Activated CD4-positive, alpha-beta memory T cell treated with anti-CD3 and anti-CD28 coated beads, Interleukin-2, amount 10 ng/mL, durations not matched to agents 7 days and 5 days (primary cell): ENCODE measurements at regions not wholly inside any gene's neighbourhood (a gene's known extent, or its start where the extent isn't known, plus 50 kb on each side); places are given as distances from the start of the nearest gene placed in this dataset.
"Not testable (repeated sequence)": the region's sequence is repeated elsewhere in the genome, so short reads cannot be mapped to it uniquely, and the experiment has no call there.

Experiments
- CTCF ChIA-PET: fragments of 350-600 bp; sonication (Branson Sonifier 250); formaldehyde crosslinking; loops from one replicate; lab custom pipeline; 2021; ENCODE audit warnings: antibody characterized with exemption, inconsistent platforms; lab: Charles Lee
- POLR2A ChIA-PET: fragments of 350-600 bp; sonication (Branson Sonifier 250); formaldehyde crosslinking; loops from one replicate; lab custom pipeline; 2021; ENCODE audit warnings: antibody characterized with exemption; lab: Charles Lee
- DNase-seq: peaks from one replicate; pipeline ENCODE4 v3.0.0-alpha.2; 2020
- H3K27ac Mint-ChIP-seq: one replicate; pipeline ENCODE4 v1.8.0; 2021; ENCODE audit warnings: mild to moderate bottlenecking, mixed read lengths
- H3K27me3 Mint-ChIP-seq: one replicate; pipeline ENCODE4 v1.8.0; 2021; ENCODE audit warnings: mixed read lengths
- H3K36me3 Mint-ChIP-seq: one replicate; pipeline ENCODE4 v1.8.0; 2021; ENCODE audit warnings: low read depth, mixed read lengths
- H3K4me1 Mint-ChIP-seq: one replicate; pipeline ENCODE4 v1.8.0; 2021; ENCODE audit warnings: mixed read lengths
- H3K4me3 Mint-ChIP-seq: one replicate; pipeline ENCODE4 v1.8.0; 2021; ENCODE audit warnings: mild to moderate bottlenecking, mixed read lengths
- H3K9me3 Mint-ChIP-seq: one replicate; pipeline ENCODE4 v1.8.0; 2021; ENCODE audit warnings: mixed read lengths

DNA sequence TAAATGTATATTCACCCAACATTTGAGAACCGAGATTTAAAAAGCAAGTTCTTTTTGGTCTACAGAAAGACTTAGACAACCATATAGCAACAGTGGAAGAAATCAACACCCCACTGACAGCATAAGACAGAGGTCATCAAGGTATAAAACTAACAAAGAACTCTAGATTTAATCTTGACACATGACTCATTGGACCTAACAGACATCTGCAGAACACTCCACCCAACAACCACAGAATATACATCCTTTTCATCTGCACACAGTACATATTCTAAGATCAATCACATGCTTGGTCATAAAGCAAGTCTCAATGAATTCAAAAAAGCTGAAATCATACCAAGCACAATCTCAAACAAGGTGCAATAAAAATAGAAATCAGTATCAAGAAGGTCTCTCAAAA is 65.8 kb downstream of the SPIN4 start:
- Mint-ChIP-seq H3K9me3 (no peaks in the 10 kb centered on the region), H3K27ac (no peak overlapping the region), H3K27me3 (no peaks in the 10 kb centered on the region), H3K4me3 (no peak overlapping the region), H3K36me3 (no peaks in the 10 kb centered on the region), H3K4me1 (no peaks in the 10 kb centered on the region)
- CTCF ChIA-PET, result no interaction called here
- POLR2A ChIA-PET, result no interaction called here
- DNase-seq, result no peak

DNA sequence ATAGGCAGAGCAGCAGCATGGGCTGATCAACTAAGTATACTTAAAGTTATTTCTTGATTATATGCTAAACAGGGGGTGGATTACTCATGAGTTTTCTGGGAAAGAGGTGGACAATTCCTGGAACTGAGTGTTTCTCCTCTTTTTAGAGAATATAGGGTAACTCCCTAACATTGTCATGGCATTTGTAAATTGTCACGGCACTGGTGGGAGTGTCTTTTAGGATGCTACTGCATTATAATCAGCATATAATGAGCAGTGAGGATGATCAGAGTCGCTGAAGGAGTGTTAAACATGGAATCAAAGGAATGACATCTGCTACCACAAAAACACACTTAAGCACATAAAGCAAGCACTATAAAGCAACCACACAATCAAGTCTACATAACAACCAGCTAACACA is 66.5 kb downstream of the SPIN4 start:
- H3K4me1 Mint-ChIP-seq, result no peaks in the 10 kb centered on the region
- ChIA-PET CTCF (no interaction called here), POLR2A (no interaction called here)
- no peak overlapping the region for H3K27ac Mint-ChIP-seq
- no peaks in the 10 kb centered on the region for H3K9me3 Mint-ChIP-seq
- no peak for DNase-seq
- no peaks in the 10 kb centered on the region for H3K36me3 Mint-ChIP-seq
- no peaks in the 10 kb centered on the region for H3K27me3 Mint-ChIP-seq
- no peak overlapping the region for H3K4me3 Mint-ChIP-seq

DNA sequence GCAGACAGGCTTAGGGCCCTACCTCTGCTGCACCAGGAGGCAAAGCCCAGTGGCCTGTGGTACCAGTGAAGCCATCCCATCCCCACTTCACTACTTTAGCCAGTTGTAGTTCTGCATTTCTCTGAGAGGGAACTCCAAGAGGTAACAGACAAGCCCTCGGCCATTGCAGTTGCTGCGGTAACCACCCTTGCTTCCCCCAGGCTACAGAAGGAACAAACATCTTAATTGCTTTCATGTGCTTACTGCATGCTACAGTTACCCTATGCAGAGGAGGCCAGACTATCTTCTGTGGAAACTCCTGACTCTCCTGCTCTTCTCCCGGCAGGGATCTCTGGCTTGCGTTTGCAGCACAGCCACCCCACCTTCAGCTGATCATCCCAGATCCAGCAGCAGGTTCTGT is 67.8 kb downstream of the SPIN4 start:
- DNase-seq, result no peak
- no peaks in the 10 kb centered on the region for H3K36me3 Mint-ChIP-seq
- no peak overlapping the region for H3K4me3 Mint-ChIP-seq
- ChIA-PET POLR2A (no interaction called here), CTCF (no interaction called here)
- H3K9me3 Mint-ChIP-seq, result no peaks in the 10 kb centered on the region
- H3K4me1 Mint-ChIP-seq, result no peaks in the 10 kb centered on the region
- H3K27me3 Mint-ChIP-seq, result no peaks in the 10 kb centered on the region
- no peak overlapping the region for H3K27ac Mint-ChIP-seq

DNA sequence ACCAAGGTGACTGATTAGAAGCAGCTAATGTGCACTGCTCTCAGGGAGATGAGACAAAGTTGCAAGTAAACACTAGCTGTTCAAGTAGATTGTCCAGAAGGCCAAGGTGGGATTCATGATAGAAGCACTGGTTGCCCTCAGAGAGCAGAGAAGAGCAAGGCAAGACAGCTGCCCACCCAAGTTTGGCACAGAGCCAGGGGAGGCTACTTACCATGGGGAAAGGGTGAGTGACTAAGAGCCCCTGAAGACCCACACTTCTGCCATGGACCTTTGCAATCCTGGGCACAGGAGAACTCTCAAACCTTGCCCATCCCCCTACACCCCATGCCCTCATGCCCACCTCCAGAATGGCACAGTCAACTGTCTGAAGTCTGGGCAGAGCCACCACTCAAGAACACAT is 68.3 kb downstream of the SPIN4 start:
- ChIA-PET CTCF (no interaction called here), POLR2A (no interaction called here)
- Mint-ChIP-seq H3K4me3 (no peak overlapping the region), H3K27ac (no peak overlapping the region), H3K9me3 (no peaks in the 10 kb centered on the region), H3K4me1 (no peaks in the 10 kb centered on the region), H3K36me3 (no peaks in the 10 kb centered on the region), H3K27me3 (no peaks in the 10 kb centered on the region)
- no peak for DNase-seq

DNA sequence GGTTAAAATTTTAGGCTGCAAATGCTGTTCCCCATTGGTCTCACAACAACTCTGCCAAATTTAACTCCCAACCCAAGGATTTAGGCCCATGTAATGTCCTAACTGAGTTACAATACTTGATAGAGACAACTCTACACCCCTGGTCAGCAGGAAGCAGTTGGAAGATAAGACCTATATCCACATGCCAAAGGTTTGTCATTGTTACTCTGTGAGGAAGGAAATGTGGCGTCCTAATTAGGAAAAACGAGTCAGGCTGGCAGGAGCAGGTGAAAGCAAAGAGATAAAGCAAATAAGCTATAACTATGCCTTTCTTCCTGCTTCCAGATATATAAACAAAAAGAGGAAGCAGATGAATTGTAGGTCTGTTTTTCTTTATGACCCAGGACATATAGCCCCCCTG is 69.1 kb downstream of the SPIN4 start:
- Mint-ChIP-seq H3K4me3 (no peak overlapping the region), H3K27ac (no peak overlapping the region), H3K4me1 (no peaks in the 10 kb centered on the region), H3K27me3 (no peaks in the 10 kb centered on the region), H3K36me3 (no peaks in the 10 kb centered on the region), H3K9me3 (no peaks in the 10 kb centered on the region)
- POLR2A ChIA-PET, result no interaction called here
- CTCF ChIA-PET, result no interaction called here
- no peak for DNase-seq

DNA sequence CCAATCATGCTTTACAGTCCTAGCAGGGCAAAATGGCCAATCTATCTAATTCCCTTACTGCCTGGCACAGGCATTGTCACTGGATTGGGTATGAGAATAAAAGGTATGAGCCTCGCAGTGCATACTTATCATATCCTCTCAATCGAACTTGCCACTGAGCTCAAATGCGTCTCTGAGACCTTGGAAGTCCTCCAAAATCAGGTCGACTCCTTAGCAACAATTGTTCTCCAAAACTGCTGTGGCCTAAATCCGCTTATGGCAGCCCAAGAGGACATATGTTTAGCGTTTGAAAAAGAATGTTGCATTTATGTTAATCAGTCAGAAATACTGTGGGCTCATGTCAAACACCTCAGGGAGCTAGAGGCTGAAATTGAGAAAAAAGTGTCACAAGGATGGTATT is 69.7 kb downstream of the SPIN4 start:
- POLR2A ChIA-PET, result no interaction called here
- Mint-ChIP-seq H3K4me3 (no peak overlapping the region), H3K27me3 (no peaks in the 10 kb centered on the region), H3K36me3 (no peaks in the 10 kb centered on the region), H3K4me1 (no peaks in the 10 kb centered on the region), H3K27ac (no peak overlapping the region), H3K9me3 (no peaks in the 10 kb centered on the region)
- CTCF ChIA-PET, result no interaction called here
- no peak for DNase-seq

DNA sequence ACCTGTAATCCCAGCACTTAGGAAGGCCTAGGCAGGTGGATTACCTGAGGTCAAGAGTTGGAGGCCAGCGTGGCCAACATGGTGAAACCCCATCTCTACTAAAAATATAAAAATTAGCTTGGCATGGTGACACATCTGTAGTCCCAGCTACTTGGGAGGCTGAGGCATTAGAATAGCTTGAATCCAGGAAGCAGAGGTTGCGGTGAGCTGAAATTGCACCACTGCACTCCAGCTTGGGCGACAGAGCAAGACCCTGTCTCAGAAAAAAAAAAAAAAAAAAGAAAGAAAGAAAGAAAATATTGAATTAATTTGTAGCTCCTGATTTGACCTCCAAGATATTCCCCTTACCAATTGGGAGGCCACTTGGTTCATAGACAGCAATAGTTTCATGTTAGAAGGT is 73.7 kb downstream of the SPIN4 start:
- H3K4me3 Mint-ChIP-seq, H3K36me3 Mint-ChIP-seq, POLR2A ChIA-PET, DNase-seq, H3K4me1 Mint-ChIP-seq, CTCF ChIA-PET, H3K27ac Mint-ChIP-seq, H3K27me3 Mint-ChIP-seq, H3K9me3 Mint-ChIP-seq: not testable (repeated sequence)

DNA sequence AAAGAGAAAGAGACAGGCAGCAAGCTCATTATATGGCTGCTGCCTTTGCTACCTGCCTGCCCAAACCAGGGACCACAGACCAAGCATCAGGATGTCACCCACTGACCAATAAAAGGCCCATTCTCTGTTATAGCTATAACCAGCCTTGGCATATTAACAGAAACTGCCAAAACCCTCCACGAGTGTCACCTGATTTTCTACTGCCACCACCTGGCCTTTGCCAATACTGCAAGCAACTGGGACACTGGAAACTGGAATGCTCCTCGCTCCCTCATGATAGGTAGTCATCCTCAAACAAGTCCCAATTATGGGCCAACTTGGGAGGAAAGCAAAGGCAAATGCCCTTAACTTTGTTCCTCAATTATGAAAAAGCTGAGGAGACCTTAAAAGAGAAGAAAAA is 76.0 kb downstream of the SPIN4 start:
- DNase-seq, result peak; percentile 19
- Mint-ChIP-seq H3K9me3 (no peaks in the 10 kb centered on the region), H3K27me3 (no peaks in the 10 kb centered on the region), H3K4me1 (no peaks in the 10 kb centered on the region), H3K27ac (no peak overlapping the region), H3K36me3 (no peaks in the 10 kb centered on the region), H3K4me3 (no peak overlapping the region)
- POLR2A ChIA-PET, result no interaction called here
- CTCF ChIA-PET, result interaction anchor here (1.2 to 1.6 kb wide), 3 partner anchors 25 to 481 kb away, joined by 3 read pairs; no protein-coding TSS in a partner anchor

DNA sequence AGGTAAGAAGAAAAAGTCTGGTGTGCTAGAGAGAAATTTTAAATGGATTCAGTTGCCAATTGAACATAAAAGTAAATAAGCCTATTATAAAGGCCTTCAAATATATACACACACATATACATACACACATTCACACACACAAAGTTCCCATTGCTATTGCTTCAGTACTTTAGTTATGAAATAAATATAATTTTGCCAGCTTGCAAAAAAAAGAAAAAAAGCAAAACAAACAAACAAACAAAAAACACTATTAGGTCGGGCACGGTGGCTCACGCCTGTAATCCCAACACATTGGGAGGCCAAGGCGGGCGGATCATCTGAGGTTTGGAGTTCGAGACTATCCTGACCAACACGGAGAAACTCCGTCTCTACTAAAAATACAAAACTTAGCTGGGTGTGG is 80.3 kb downstream of the SPIN4 start:
- Mint-ChIP-seq H3K27ac (no peak overlapping the region), H3K9me3 (no peaks in the 10 kb centered on the region)
- CTCF ChIA-PET, result interaction anchor here (0.7 kb wide), 1 partner anchor 584 kb away, joined by 3 read pairs; no protein-coding TSS in a partner anchor

DNA sequence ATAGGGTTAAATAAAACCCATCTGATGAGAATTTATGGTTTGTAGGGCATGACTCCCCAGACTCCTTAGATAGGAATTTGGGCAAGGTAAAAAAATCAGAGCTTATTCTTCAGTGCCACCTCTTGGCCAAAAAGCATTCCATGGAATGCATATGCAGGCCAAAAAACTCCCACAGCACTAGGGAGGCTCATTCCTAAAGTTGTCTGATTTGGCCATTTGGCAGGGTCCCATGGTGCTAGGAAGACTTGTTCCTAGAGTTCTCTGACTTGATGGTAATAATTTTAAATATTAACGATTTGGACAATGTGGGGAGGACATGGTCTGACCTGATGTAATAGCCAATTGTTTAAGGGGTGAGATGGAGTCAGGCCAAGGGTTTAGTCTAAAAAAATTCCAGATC is 93.0 kb downstream of the SPIN4 start:
- no peaks in the 10 kb centered on the region for H3K9me3 Mint-ChIP-seq
- H3K27me3 Mint-ChIP-seq, result no peaks in the 10 kb centered on the region
- no peak overlapping the region for H3K27ac Mint-ChIP-seq
- CTCF ChIA-PET, result no interaction called here
- no peak for DNase-seq
- H3K4me3 Mint-ChIP-seq, result no peak overlapping the region
- POLR2A ChIA-PET, result no interaction called here
- H3K36me3 Mint-ChIP-seq, result no peaks in the 10 kb centered on the region
- H3K4me1 Mint-ChIP-seq, result no peaks in the 10 kb centered on the region

More for the DNA sequence above, 80.3 kb downstream of the SPIN4 start:
- DNase-seq, result no peak
- POLR2A ChIA-PET, result no interaction called here
- Mint-ChIP-seq H3K36me3 (no peaks in the 10 kb centered on the region), H3K27me3 (no peaks in the 10 kb centered on the region), H3K4me1 (no peaks in the 10 kb centered on the region), H3K4me3 (no peak overlapping the region)

DNA sequence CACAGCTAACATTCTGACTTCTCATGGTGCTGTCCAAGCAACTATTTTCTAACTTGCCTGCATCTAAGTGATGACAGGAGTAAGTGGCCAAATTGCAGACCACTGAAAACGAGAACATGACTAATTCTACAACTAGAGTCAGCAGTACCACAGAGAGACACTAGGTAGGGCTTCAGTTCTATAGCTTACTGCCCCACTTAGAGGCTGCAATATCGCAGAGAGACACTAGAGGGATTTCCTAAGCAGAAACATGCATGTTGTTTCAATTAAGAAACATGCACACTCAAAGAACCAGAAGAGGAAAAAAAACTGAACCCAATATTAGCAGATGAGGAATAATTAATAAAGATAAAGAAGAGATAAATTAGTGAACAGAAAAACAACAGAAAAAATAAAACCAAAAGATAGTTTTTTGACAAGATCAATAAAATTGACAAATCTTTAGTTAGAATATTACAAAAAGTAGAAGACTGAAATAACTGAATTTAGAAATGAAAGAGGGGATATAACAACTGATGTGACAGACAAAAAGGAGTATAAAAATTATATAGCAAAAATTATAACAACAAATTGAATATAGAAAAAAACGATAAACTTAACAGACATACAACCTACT is 100.8 kb downstream of the SPIN4 start:
- no peak overlapping the region for H3K27ac Mint-ChIP-seq
- no peaks in the 10 kb centered on the region for H3K4me1 Mint-ChIP-seq
- H3K4me3 Mint-ChIP-seq, result no peak overlapping the region
- POLR2A ChIA-PET, result no interaction called here
- H3K27me3 Mint-ChIP-seq, result peaks cover 1% of the 10 kb centered on the region
- peak; percentile 34 for DNase-seq
- no peaks in the 10 kb centered on the region for H3K36me3 Mint-ChIP-seq
- no peaks in the 10 kb centered on the region for H3K9me3 Mint-ChIP-seq
- CTCF ChIA-PET, result interaction anchor here (0.7 to 1.1 kb wide), 3 partner anchors 25 to 437 kb away, joined by 3 to 4 read pairs (median 3); no protein-coding TSS in a partner anchor

DNA sequence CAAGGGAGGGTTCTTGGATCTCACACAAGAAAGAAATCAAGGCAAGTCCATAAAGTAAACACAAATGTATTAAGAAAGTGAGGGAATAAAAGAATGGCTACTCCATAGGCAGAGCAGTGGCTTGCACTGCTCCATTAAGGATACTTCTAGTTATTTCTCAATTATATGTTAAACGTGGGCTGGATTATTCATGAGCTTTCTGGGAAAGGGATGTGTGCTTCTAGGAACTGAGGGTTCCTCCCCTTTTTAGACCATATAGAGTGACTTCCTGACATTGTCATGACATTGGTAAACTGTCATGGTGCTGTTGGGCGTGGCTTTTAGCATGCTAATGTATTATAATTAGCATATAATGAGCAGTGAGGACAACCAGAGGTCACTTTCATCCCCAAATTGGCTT is 108.4 kb downstream of the SPIN4 start:
- DNase-seq, H3K9me3 Mint-ChIP-seq, H3K27me3 Mint-ChIP-seq, H3K36me3 Mint-ChIP-seq, H3K4me1 Mint-ChIP-seq, H3K4me3 Mint-ChIP-seq, CTCF ChIA-PET, POLR2A ChIA-PET, H3K27ac Mint-ChIP-seq: not testable (repeated sequence)

DNA sequence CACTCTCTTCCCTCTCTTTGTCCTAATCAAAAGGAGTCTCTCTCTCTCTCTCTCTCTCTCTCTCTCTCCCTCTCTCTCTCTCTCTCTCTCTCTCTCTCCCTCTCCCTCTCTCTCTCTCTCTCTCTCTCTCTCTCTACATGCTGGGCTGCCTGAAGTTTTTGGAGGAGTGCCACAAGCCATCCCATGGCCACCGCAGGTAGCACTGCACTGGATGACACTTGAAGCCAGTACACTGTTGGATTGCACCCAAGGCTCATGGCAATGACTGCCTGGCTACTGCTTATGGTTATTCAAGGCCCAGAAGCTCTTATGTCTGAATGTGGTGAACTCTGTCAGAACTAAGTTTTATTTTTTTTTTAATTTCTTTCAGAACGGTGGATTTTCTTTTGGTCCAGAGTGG is 115.2 kb downstream of the SPIN4 start:
- H3K27me3 Mint-ChIP-seq, H3K9me3 Mint-ChIP-seq, H3K4me1 Mint-ChIP-seq, H3K27ac Mint-ChIP-seq, H3K4me3 Mint-ChIP-seq, DNase-seq, POLR2A ChIA-PET, CTCF ChIA-PET, H3K36me3 Mint-ChIP-seq: not testable (repeated sequence)

DNA sequence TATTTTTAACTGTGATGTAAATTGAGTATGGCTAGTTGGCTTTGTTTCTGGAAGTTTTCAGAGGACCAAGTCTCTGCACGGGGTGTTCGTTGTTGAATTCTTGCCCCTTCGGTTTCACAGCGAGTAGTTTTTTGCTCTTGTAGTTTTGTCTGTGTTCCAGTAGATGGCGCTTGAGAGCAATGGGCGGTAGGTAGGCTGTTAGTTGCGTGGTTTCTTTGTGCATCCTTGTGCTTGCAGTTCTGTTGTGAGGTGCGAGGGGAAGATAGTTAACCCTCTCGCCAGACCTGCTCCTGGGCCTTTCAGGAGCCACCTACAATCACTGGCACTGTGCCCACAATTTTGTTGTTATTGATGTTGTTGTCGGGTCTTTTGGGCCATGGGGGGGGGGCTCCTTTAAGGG is 118.1 kb downstream of the SPIN4 start:
- H3K27ac Mint-ChIP-seq, CTCF ChIA-PET, H3K36me3 Mint-ChIP-seq, H3K27me3 Mint-ChIP-seq, H3K4me3 Mint-ChIP-seq, DNase-seq, H3K4me1 Mint-ChIP-seq, POLR2A ChIA-PET, H3K9me3 Mint-ChIP-seq: not testable (repeated sequence)
